CD8-positive, alpha-beta memory T cell (primary cell): ENCODE measurements at regions not wholly inside any gene's neighbourhood (a gene's known extent, or its start where the extent isn't known, plus 50 kb on each side); places are given as distances from the start of the nearest gene placed in this dataset.

Experiments used
- CTCF ChIA-PET: fragments of 350-600 bp; sonication (Branson Sonifier 250); formaldehyde crosslinking; loops from one replicate; lab custom pipeline; 2021; ENCODE audit warnings: antibody characterized with exemption; lab: Charles Lee
- POLR2A ChIA-PET: fragments of 350-600 bp; sonication (Branson Sonifier 250); formaldehyde crosslinking; loops from one replicate; lab custom pipeline; 2021; ENCODE audit warnings: antibody characterized with exemption; lab: Charles Lee
- DNase-seq, 5 donors: peaks; one replicate each; pipeline versions ENCODE4 v3.0.0 to v3.0.0-alpha.2; 2020 to 2022; ENCODE audit warnings: mixed read lengths in 1 of 5
- H3K27ac ChIP-seq: one replicate; pipeline ENCODE4 v1.7.0; 2013; ENCODE audit warnings: low read depth, mild to moderate bottlenecking, low read length, moderate library complexity
- H3K27me3 ChIP-seq: 2 replicates; pipeline ENCODE4 v1.7.0; 2013; ENCODE audit warnings: low read length, mild to moderate bottlenecking; ENCODE audit not compliant: insufficient read depth, poor library complexity, severe bottlenecking
- H3K36me3 ChIP-seq: 2 replicates; pipeline ENCODE4 v1.7.0; 2013; ENCODE audit warnings: mild to moderate bottlenecking, low read length, moderate library complexity; ENCODE audit not compliant: insufficient read depth
- H3K4me1 ChIP-seq: 2 replicates; pipeline ENCODE4 v1.7.0; 2013; ENCODE audit warnings: mild to moderate bottlenecking, low read length, moderate library complexity; ENCODE audit not compliant: insufficient read depth
- H3K4me3 ChIP-seq: 2 replicates; pipeline ENCODE4 v1.7.0; 2013; ENCODE audit warnings: mild to moderate bottlenecking, low read length
- H3K9me3 ChIP-seq: 2 replicates; pipeline ENCODE4 v1.7.0; 2013; ENCODE audit warnings: mild to moderate bottlenecking, low read length
- H3K27ac Mint-ChIP-seq, 8 donors: one replicate each; pipeline ENCODE4 v1.8.0; 2020 to 2021; ENCODE audit warnings: mixed read lengths in 8 of 8, mild to moderate bottlenecking in 6 of 8, inconsistent platforms in 3 of 8, moderate library complexity in 3 of 8
- H3K27me3 Mint-ChIP-seq, 2 donors: one replicate each; pipeline ENCODE4 v1.8.0; 2020 to 2021; ENCODE audit warnings: mixed read lengths in 2 of 2, mild to moderate bottlenecking in 1 of 2, moderate library complexity in 1 of 2
- H3K36me3 Mint-ChIP-seq, 3 donors: one replicate each; pipeline ENCODE4 v1.8.0; 2020 to 2021; ENCODE audit warnings: mixed read lengths in 3 of 3, inconsistent platforms in 1 of 3, mild to moderate bottlenecking in 1 of 3
- H3K4me1 Mint-ChIP-seq, 3 donors: one replicate each; pipeline ENCODE4 v1.8.0; 2020 to 2021; ENCODE audit warnings: mixed read lengths in 3 of 3, inconsistent platforms in 1 of 3, mild to moderate bottlenecking in 1 of 3
- H3K4me3 Mint-ChIP-seq, 7 donors: one replicate each; pipeline ENCODE4 v1.8.0; 2020 to 2021; ENCODE audit warnings: mixed read lengths in 7 of 7, mild to moderate bottlenecking in 6 of 7, moderate library complexity in 4 of 7, inconsistent platforms in 2 of 7
- H3K9me3 Mint-ChIP-seq, 5 donors: one replicate each; pipeline ENCODE4 v1.8.0; 2020 to 2022; ENCODE audit warnings: mixed read lengths in 5 of 5, mild to moderate bottlenecking in 3 of 5, moderate library complexity in 2 of 5, inconsistent platforms in 1 of 5

DNA sequence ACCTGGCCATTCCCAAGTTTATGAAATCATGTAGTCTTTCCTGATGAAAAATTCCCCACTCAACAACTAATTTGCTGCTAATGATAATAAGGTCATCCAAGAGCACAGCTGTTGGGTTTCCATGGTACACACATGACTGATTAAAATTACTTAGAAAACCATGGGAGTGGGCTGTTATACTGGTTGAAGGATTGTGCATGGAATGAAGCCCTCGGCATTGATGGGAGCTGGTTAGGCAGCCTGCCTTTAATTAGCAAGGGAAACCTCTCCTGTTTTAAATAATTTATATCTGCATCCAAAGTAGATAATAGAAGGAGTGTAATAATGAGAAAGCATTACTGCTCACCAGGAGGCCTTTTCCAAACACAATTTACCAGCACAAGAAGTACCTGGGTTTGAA lies 235.1 kb upstream of the CFAP20DC start:
- no peaks in the 10 kb centered on the region for H3K9me3 Mint-ChIP-seq
- Histone ChIP-seq H3K36me3 (no peaks in the 10 kb centered on the region), H3K27ac (no peak overlapping the region), H3K9me3 (no peaks in the 10 kb centered on the region), H3K27me3 (no peaks in the 10 kb centered on the region), H3K4me3 (no peak overlapping the region), H3K4me1 (no peaks in the 10 kb centered on the region)
- CTCF ChIA-PET = no interaction called here
- H3K27ac Mint-ChIP-seq = no peak overlapping the region
- no peak for DNase-seq
- POLR2A ChIA-PET = no interaction called here
- H3K36me3 Mint-ChIP-seq = no peaks in the 10 kb centered on the region
- no peaks in the 10 kb centered on the region for H3K4me1 Mint-ChIP-seq
- H3K4me3 Mint-ChIP-seq = no peak overlapping the region
- peaks cover 1 to 8% of the 10 kb centered on the region in 2 donors for H3K27me3 Mint-ChIP-seq

GRCh38 chr3:59280113-59280512 lies 230.3 kb upstream of the CFAP20DC start:
- no peaks in the 10 kb centered on the region for H3K9me3 ChIP-seq
- Mint-ChIP-seq H3K27ac (no peak overlapping the region), H3K9me3 (no peaks in the 10 kb centered on the region), H3K27me3 (peaks cover 3 to 8% of the 10 kb centered on the region in 2 donors), H3K36me3 (no peaks in the 10 kb centered on the region), H3K4me3 (no peak overlapping the region), H3K4me1 (no peaks in the 10 kb centered on the region)
- no peak for DNase-seq
- no peak overlapping the region for H3K27ac ChIP-seq
- no peaks in the 10 kb centered on the region for H3K27me3 ChIP-seq
- no peaks in the 10 kb centered on the region for H3K36me3 ChIP-seq
- H3K4me1 ChIP-seq = no peaks in the 10 kb centered on the region
- no peak overlapping the region for H3K4me3 ChIP-seq
- ChIA-PET POLR2A (no interaction called here), CTCF (no interaction called here)

DNA sequence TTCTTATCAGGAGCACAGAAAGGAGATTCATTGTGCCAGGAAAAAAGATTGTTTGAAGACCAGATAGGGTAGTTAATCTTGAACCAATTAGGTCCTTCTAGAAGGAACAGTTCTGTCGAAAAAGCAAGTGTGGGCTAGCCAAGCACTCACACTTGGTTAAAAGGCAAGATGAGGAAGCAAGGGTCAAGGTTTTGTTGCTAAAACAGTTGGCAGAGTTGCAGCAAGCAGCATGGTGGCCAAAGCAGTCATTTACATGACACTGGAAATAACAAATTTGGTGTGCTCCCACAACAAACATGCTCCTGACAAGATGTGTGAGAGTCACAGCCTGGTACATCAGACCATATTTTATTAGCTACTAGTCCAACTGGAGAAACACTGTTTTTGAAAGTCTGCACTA lies 228.0 kb upstream of the CFAP20DC start:
- no peaks in the 10 kb centered on the region for H3K27me3 ChIP-seq
- no peaks in the 10 kb centered on the region for H3K4me1 ChIP-seq
- ChIA-PET POLR2A (no interaction called here), CTCF (no interaction called here)
- H3K4me3 Mint-ChIP-seq = no peak overlapping the region
- no peaks in the 10 kb centered on the region for H3K36me3 ChIP-seq
- no peak overlapping the region for H3K27ac Mint-ChIP-seq
- no peak overlapping the region for H3K4me3 ChIP-seq
- H3K27me3 Mint-ChIP-seq = peaks cover 3 to 8% of the 10 kb centered on the region in 2 donors
- no peaks in the 10 kb centered on the region for H3K9me3 Mint-ChIP-seq
- no peaks in the 10 kb centered on the region for H3K4me1 Mint-ChIP-seq
- no peaks in the 10 kb centered on the region for H3K36me3 Mint-ChIP-seq
- H3K9me3 ChIP-seq = no peaks in the 10 kb centered on the region
- DNase-seq = no peak
- no peak overlapping the region for H3K27ac ChIP-seq

GRCh38 chr3:59277201-59277600 lies 227.4 kb upstream of the CFAP20DC start:
- POLR2A ChIA-PET = no interaction called here
- Mint-ChIP-seq H3K36me3 (peaks cover 0 to under 1% (median 0%) of the 10 kb centered on the region in 3 donors), H3K27me3 (peaks cover 3 to 4% of the 10 kb centered on the region in 2 donors), H3K27ac (no peak overlapping the region), H3K9me3 (no peaks in the 10 kb centered on the region), H3K4me1 (no peaks in the 10 kb centered on the region), H3K4me3 (no peak overlapping the region)
- Histone ChIP-seq H3K27me3 (no peaks in the 10 kb centered on the region), H3K4me3 (no peak overlapping the region), H3K9me3 (no peaks in the 10 kb centered on the region), H3K36me3 (no peaks in the 10 kb centered on the region), H3K4me1 (no peaks in the 10 kb centered on the region), H3K27ac (no peak overlapping the region)
- CTCF ChIA-PET = no interaction called here
- DNase-seq = no peak

- no peaks in the 10 kb centered on the region for H3K27me3 ChIP-seq
- H3K9me3 Mint-ChIP-seq = no peaks in the 10 kb centered on the region
- H3K4me3 Mint-ChIP-seq = no peak overlapping the region
- peaks cover 0 to 1% (median 0%) of the 10 kb centered on the region in 3 donors for H3K36me3 Mint-ChIP-seq
- no peaks in the 10 kb centered on the region for H3K36me3 ChIP-seq
- no peak overlapping the region for H3K27ac Mint-ChIP-seq
- H3K4me1 ChIP-seq = no peaks in the 10 kb centered on the region
- POLR2A ChIA-PET = no interaction called here
- H3K4me3 ChIP-seq = no peak overlapping the region
- H3K27ac ChIP-seq = no peak overlapping the region
- DNase-seq = no peak
- CTCF ChIA-PET = no interaction called here
- no peaks in the 10 kb centered on the region for H3K4me1 Mint-ChIP-seq
- peaks cover 0 to 2% of the 10 kb centered on the region in 2 donors for H3K27me3 Mint-ChIP-seq
- H3K9me3 ChIP-seq = no peaks in the 10 kb centered on the region
These were observed 224.2 kb upstream of the CFAP20DC start for GRCh38 chr3:59273976-59274375.

DNA sequence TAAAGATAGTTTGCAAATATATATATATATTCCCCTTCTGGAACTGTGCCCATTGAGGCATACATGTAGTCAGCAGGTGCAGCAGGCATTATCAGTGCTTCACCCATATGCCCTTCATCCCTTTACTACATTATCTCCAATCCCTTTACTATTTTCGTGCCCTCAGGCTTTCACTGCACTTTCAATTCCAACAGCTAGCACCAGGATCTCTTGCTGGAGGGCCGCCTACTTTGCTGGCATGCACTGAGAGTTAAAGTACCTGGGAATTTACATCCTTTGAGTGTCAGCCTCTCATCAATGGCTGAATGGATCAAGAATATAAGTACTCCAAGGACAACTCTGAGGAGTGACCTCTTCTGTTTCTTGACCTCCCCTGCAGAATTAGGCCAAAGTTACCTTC lies 222.1 kb upstream of the CFAP20DC start:
- ChIA-PET CTCF (no interaction called here), POLR2A (no interaction called here)
- H3K27ac Mint-ChIP-seq = no peak overlapping the region
- Histone ChIP-seq H3K36me3 (no peaks in the 10 kb centered on the region), H3K9me3 (no peaks in the 10 kb centered on the region), H3K4me1 (no peaks in the 10 kb centered on the region), H3K27ac (no peak overlapping the region), H3K27me3 (no peaks in the 10 kb centered on the region), H3K4me3 (no peak overlapping the region)
- H3K27me3 Mint-ChIP-seq = no peaks in the 10 kb centered on the region
- peaks cover 0 to 1% (median 0%) of the 10 kb centered on the region in 3 donors for H3K36me3 Mint-ChIP-seq
- no peak for DNase-seq
- H3K4me3 Mint-ChIP-seq = no peak overlapping the region
- no peaks in the 10 kb centered on the region for H3K9me3 Mint-ChIP-seq
- no peaks in the 10 kb centered on the region for H3K4me1 Mint-ChIP-seq

- Histone ChIP-seq H3K4me1 (no peaks in the 10 kb centered on the region), H3K27ac (no peak overlapping the region), H3K36me3 (no peaks in the 10 kb centered on the region), H3K27me3 (no peaks in the 10 kb centered on the region), H3K4me3 (no peak overlapping the region), H3K9me3 (no peaks in the 10 kb centered on the region)
- ChIA-PET CTCF (no interaction called here), POLR2A (no interaction called here)
- H3K36me3 Mint-ChIP-seq = peaks cover 0 to 1% (median 0%) of the 10 kb centered on the region in 3 donors
- no peak for DNase-seq
- H3K4me1 Mint-ChIP-seq = no peaks in the 10 kb centered on the region
- H3K4me3 Mint-ChIP-seq = no peak overlapping the region
- H3K9me3 Mint-ChIP-seq = no peaks in the 10 kb centered on the region
- no peaks in the 10 kb centered on the region for H3K27me3 Mint-ChIP-seq
- H3K27ac Mint-ChIP-seq = no peak overlapping the region
These were observed 221.1 kb upstream of the CFAP20DC start for GRCh38 chr3:59270921-59271320.

GRCh38 chr3:59270209-59270608 lies 220.4 kb upstream of the CFAP20DC start:
- H3K36me3 Mint-ChIP-seq = peaks cover 0 to 1% (median 0%) of the 10 kb centered on the region in 3 donors
- ChIA-PET CTCF (no interaction called here), POLR2A (no interaction called here)
- H3K27me3 Mint-ChIP-seq = no peaks in the 10 kb centered on the region
- no peak overlapping the region for H3K27ac ChIP-seq
- H3K9me3 ChIP-seq = no peaks in the 10 kb centered on the region
- H3K4me3 Mint-ChIP-seq = no peak overlapping the region
- H3K27ac Mint-ChIP-seq = no peak overlapping the region
- H3K4me3 ChIP-seq = no peak overlapping the region
- no peaks in the 10 kb centered on the region for H3K9me3 Mint-ChIP-seq
- no peak for DNase-seq
- H3K4me1 ChIP-seq = no peaks in the 10 kb centered on the region
- H3K36me3 ChIP-seq = no peaks in the 10 kb centered on the region
- H3K27me3 ChIP-seq = no peaks in the 10 kb centered on the region
- no peaks in the 10 kb centered on the region for H3K4me1 Mint-ChIP-seq

GRCh38 chr3:59268170-59268569 lies 218.3 kb upstream of the CFAP20DC start:
- Histone ChIP-seq H3K9me3 (no peaks in the 10 kb centered on the region), H3K4me3 (no peak overlapping the region), H3K27me3 (no peaks in the 10 kb centered on the region), H3K36me3 (no peaks in the 10 kb centered on the region), H3K27ac (no peak overlapping the region), H3K4me1 (no peaks in the 10 kb centered on the region)
- Mint-ChIP-seq H3K27me3 (no peaks in the 10 kb centered on the region), H3K9me3 (peaks cover 0 to 4% (median 4%) of the 10 kb centered on the region in 5 donors), H3K4me3 (no peak overlapping the region), H3K4me1 (no peaks in the 10 kb centered on the region), H3K27ac (no peak overlapping the region), H3K36me3 (peaks cover 0 to 7% (median 1%) of the 10 kb centered on the region in 3 donors)
- ChIA-PET CTCF (no interaction called here), POLR2A (no interaction called here)
- DNase-seq = no peak
